HCT116 (cell line): ENCODE measurements at regions not wholly inside any gene's neighbourhood (a gene's known extent, or its start where the extent isn't known, plus 50 kb on each side); places are given as distances from the start of the nearest gene placed in this dataset.

Experiments used
- ATAC-seq: fragments of 200-7000 bp; cut with Tn5 transposase; 2 replicates; pipeline ENCODE4 v1.9.1; 2020; ENCODE audit warnings: mild to moderate bottlenecking, moderate library complexity
- BruUV-seq: library from RNA; stranded (reverse); fragments of 400-500 nt; replicated peaks from 2 replicates; lab custom pipeline; 2021; lab: Mats Ljungman, UMichigan
- CTCF ChIA-PET: fragments of 300-600 bp; sonication (Branson Sonifier 250); formaldehyde crosslinking; loops from one replicate; lab custom pipeline; 2021; ENCODE audit warnings: antibody characterized with exemption; lab: Charles Lee
- POLR2A ChIA-PET: fragments of 300-600, 350-600 bp; sonication (Branson Sonifier 250); formaldehyde crosslinking; loops from one replicate; lab custom pipeline; 2021; ENCODE audit warnings: antibody characterized with exemption; lab: Charles Lee
- RAD21 ChIA-PET, 2 experiments: fragments of 300-600 bp; sonication (Branson Sonifier 250); formaldehyde crosslinking; loops; one replicate each; lab custom pipeline; 2023; ENCODE audit warnings: low total read pairs in 2 of 2; ENCODE audit not compliant: uncharacterized antibody in 2 of 2, unreplicated experiment in 2 of 2, low non-redundant PET in 1 of 2; lab: Charles Lee
- DNase-seq: peaks from one replicate; pipeline ENCODE4 v3.0.0-alpha.2; 2010; ENCODE audit warnings: low read depth, low spot score
- H2AFZ ChIP-seq: fragments of 200-600 bp; shearing (Covaris generic), sonication (generic); 2 replicates; pipeline ENCODE4 v1.6.1; 2017; ENCODE audit warnings: low read depth, mixed run types, mixed read lengths, antibody characterized with exemption, low read length; ENCODE audit not compliant: poor library complexity, severe bottlenecking
- H3K27ac ChIP-seq: 2 replicates; pipeline ENCODE4 v1.5.1; 2012; ENCODE audit warnings: low read depth, low read length
- H3K27me3 ChIP-seq: fragments of 200-600 bp; sonication (generic); 2 replicates; pipeline ENCODE4 v1.6.1; 2016; ENCODE audit warnings: mixed run types, low read length, mixed read lengths; ENCODE audit not compliant: insufficient read depth
- H3K36me3 ChIP-seq, 2 experiments: fragments of 200-500 bp in 1 of 2; fragments of 200-600 bp in 1 of 2; sonication (Bioruptor generic) in 1 of 2; sonication (generic) in 1 of 2; 2 replicates each; pipeline versions ENCODE4 v1.5.1 to v1.6.1; 2014 to 2016; ENCODE audit warnings: low read length in 2 of 2, inconsistent platforms in 1 of 2, mixed read lengths in 1 of 2, mixed run types in 1 of 2; ENCODE audit not compliant: insufficient read depth in 2 of 2, control insufficient read depth in 1 of 2
- H3K4me1 ChIP-seq, 2 experiments: fragments of 200-600 bp in 1 of 2; sonication (generic) in 1 of 2; 2 replicates each; pipeline versions ENCODE4 v1.5.1 to v1.6.1; 2012 to 2017; ENCODE audit warnings: low read length in 2 of 2, inconsistent platforms in 1 of 2, mild to moderate bottlenecking in 1 of 2, mixed read lengths in 1 of 2, mixed run types in 1 of 2, moderate library complexity in 1 of 2; ENCODE audit not compliant: insufficient read depth in 2 of 2, control insufficient read depth in 1 of 2
- H3K4me2 ChIP-seq: fragments of 200-600 bp; sonication (generic); 2 replicates; pipeline ENCODE4 v1.6.1; 2017; ENCODE audit warnings: mixed run types, low read length, mixed read lengths
- H3K4me3 ChIP-seq, 2 experiments: fragments of 200-600 bp in 1 of 2; sonication (generic) in 1 of 2; replicated peaks in 1 of 2; 2 replicates each; pipeline ENCODE4 v1.5.1; 2011 to 2016; ENCODE audit warnings: low read length in 2 of 2, control low read depth in 1 of 2, low read depth in 1 of 2, mild to moderate bottlenecking in 1 of 2, mixed read lengths in 1 of 2, mixed run types in 1 of 2
- H3K79me2 ChIP-seq: fragments of 200-600 bp; sonication (generic); 2 replicates; pipeline ENCODE4 v1.6.1; 2017; ENCODE audit warnings: mild to moderate bottlenecking, mixed run types, low read length, moderate library complexity, mixed read lengths; ENCODE audit not compliant: insufficient read depth
- H3K9ac ChIP-seq: fragments of 200-600 bp; sonication (generic); 2 replicates; pipeline ENCODE4 v1.6.1; 2016; ENCODE audit warnings: low read length, mixed read lengths
- H3K9me2 ChIP-seq: fragments of 200-600 bp; sonication (generic), shearing (Covaris generic); 2 replicates; pipeline ENCODE4 v1.6.1; 2017; ENCODE audit warnings: mixed run types, mild to moderate bottlenecking, moderate library complexity; ENCODE audit not compliant: insufficient read depth
- H3K9me3 ChIP-seq, 2 experiments: fragments of 200-500 bp in 1 of 2; fragments of 200-600 bp in 1 of 2; sonication (Bioruptor generic) in 1 of 2; sonication (generic) in 1 of 2; 2 replicates each; pipeline ENCODE4 v1.6.1; 2014 to 2017; ENCODE audit warnings: low read length in 2 of 2, mixed read lengths in 2 of 2, inconsistent platforms in 1 of 2, low read depth in 1 of 2, mild to moderate bottlenecking in 1 of 2, mixed run types in 1 of 2, moderate library complexity in 1 of 2; ENCODE audit not compliant: control insufficient read depth in 1 of 2, insufficient read depth in 1 of 2
- H4K20me1 ChIP-seq: fragments of 200-600 bp; sonication (generic), shearing (Covaris generic); 2 replicates; pipeline ENCODE4 v1.6.1; 2017; ENCODE audit warnings: mixed run types, mild to moderate bottlenecking, moderate library complexity; ENCODE audit not compliant: insufficient read depth
- EZH2 ChIP-seq: fragments of 200-600 bp; sonication (generic); IDR thresholded peaks from 2 replicates; pipeline ENCODE4 v1.6.1; 2017; ENCODE audit warnings: antibody characterized with exemption, mixed run types
- EZH2phosphoT487 ChIP-seq: fragments of 200-600 bp; IDR thresholded peaks from 2 replicates; pipeline ENCODE4 v1.6.1; 2018; ENCODE audit warnings: antibody characterized with exemption, borderline replicate concordance
- POLR2AphosphoS5 ChIP-seq: IDR thresholded peaks from 2 replicates; pipeline ENCODE4 v1.6.1; 2011; ENCODE audit warnings: mild to moderate bottlenecking, low read depth, low read length, moderate library complexity
- REST ChIP-seq: IDR thresholded peaks from 2 replicates; pipeline ENCODE4 v1.6.1; 2012; ENCODE audit warnings: low read depth
- TCF7L2 ChIP-seq: IDR thresholded peaks from 2 replicates; pipeline ENCODE4 v1.7.0; 2011; ENCODE audit warnings: borderline replicate concordance, inconsistent platforms; ENCODE audit not compliant: insufficient read depth, insufficient read length; ENCODE audit errors: extremely low read depth
- ZFX ChIP-seq: fragments of 450-650 bp; IDR thresholded peaks from 2 replicates; pipeline ENCODE4 v1.6.1; 2017
- intact Hi-C: fragments of 100-400 bp; cut with micrococcal nuclease; formaldehyde crosslinking; loops from 2 replicates; pipeline ENCODE4 v1.10.0; 2022
- TF ChIP-seq, protein P1 (sequence below), 3 experiments: fragments of 200-600 bp in 1 of 3; sonication (generic) in 1 of 3; IDR thresholded peaks in 2 of 3; conservative IDR thresholded peaks in 1 of 3; 2 replicates each; pipeline ENCODE4 v1.5.1; 2012 to 2017; ENCODE audit warnings: low read depth in 2 of 3, low read length in 2 of 3, antibody characterized with exemption in 1 of 3, borderline replicate concordance in 1 of 3, control low read depth in 1 of 3, mild to moderate bottlenecking in 1 of 3, mixed read lengths in 1 of 3, mixed run types in 1 of 3, moderate library complexity in 1 of 3; ENCODE audit not compliant: insufficient read depth in 1 of 3

DNA sequence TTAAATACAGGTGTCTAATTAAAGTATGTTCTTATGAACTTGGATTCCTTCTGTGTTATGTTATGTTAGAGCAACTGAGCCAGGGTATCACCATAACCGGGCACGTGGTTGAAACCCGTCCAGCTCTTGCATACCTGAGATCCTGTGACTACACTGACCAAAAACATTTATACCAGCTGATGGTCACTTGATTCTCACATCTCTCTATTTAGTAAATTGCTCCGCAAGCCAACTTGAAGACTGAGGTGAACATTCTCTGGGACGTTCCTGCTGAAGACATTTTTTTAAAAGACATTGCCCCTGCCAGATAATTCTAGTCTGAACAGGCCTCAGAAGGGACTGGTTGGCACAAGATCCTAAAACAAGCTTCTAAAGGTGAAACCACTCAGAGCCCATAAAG lies 550.0 kb upstream of the DIPK2B start:
- DNase-seq (no peak), ATAC-seq (no peak)
- TF ChIP-seq POLR2AphosphoS5 (0 out of 2 replicates have a peak, but pooled peaks have one; percentile 39), REST (no peak)
- peaks cover 78 to 95% of the 10 kb centered on the region in 2 experiments for H3K4me1 ChIP-seq
- RAD21 ChIA-PET = no interaction called here
- H3K4me2 ChIP-seq = peak overlapping the region; percentile 45; the same call in 1 of the 2 replicates
- POLR2A ChIA-PET = interaction anchor here (0.7 kb wide), 1 partner anchor 20 kb away, joined by 3 read pairs; no protein-coding TSS in a partner anchor
- no peaks in the 10 kb centered on the region for H3K27me3 ChIP-seq
- H3K9me3 ChIP-seq = no peaks in the 10 kb centered on the region
- peak overlapping the region; percentile 94 for H3K27ac ChIP-seq
- CTCF ChIA-PET = no interaction called here
- H3K79me2 ChIP-seq = peaks cover 94% of the 10 kb centered on the region
- peak overlapping the region; percentile 52 for H3K9ac ChIP-seq
- intact Hi-C loops = no loop called here
- BruUV-seq = no TSS peak
- no peak overlapping the region for H3K4me3 ChIP-seq
- H4K20me1 ChIP-seq = no peaks in the 10 kb centered on the region; the same call in 1 of the 2 replicates
- peaks cover 3 to 32% of the 10 kb centered on the region in 2 experiments; a peak in 3 of 4 replicates for H3K36me3 ChIP-seq
- no peaks in the 10 kb centered on the region for H3K9me2 ChIP-seq
- H2AFZ ChIP-seq = no peak overlapping the region

DNA sequence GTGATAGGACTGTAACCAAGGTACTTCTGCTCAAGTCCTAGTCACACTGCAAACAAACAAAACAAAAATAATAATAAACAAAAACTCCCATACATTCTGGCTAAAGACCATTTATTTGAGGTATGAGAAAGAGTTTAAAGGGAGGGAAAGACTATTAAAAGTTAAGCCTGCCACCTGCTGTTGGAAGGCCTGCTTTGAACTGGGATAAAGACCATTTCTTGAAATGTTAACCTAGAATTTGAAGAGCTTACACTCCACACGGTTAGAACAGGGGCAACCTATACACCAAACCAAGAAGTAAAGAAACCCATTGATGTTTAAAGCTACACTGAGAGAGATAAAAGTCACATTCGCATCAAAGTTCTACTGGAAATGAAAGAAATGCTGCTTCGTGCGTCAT lies 548.7 kb upstream of the DIPK2B start:
- H3K4me2 ChIP-seq = peak overlapping the region; percentile 28
- ChIA-PET RAD21 (no interaction called here), CTCF (interaction anchor here (1.0 kb wide), 1 partner anchor 234 kb away, joined by 3 read pairs; no protein-coding TSS in a partner anchor), POLR2A (no interaction called here)
- ATAC-seq = no peak; the same call in 1 of the 2 replicates
- no peak for DNase-seq
- H3K9ac ChIP-seq = peak overlapping the region; percentile 52
- H3K36me3 ChIP-seq = peaks cover 3 to 32% of the 10 kb centered on the region in 2 experiments; a peak in 3 of 4 replicates
- no TSS peak for BruUV-seq
- intact Hi-C loops = no loop called here
- no peaks in the 10 kb centered on the region for H3K27me3 ChIP-seq
- H3K9me2 ChIP-seq = no peaks in the 10 kb centered on the region
- peaks cover 83% of the 10 kb centered on the region for H3K79me2 ChIP-seq
- H3K27ac ChIP-seq = peak overlapping the region; percentile 94
- no peaks in the 10 kb centered on the region for H3K9me3 ChIP-seq
- H4K20me1 ChIP-seq = no peaks in the 10 kb centered on the region; the same call in 1 of the 2 replicates
- no peak overlapping the region for H3K4me3 ChIP-seq
- peaks cover 72 to 99% of the 10 kb centered on the region in 2 experiments for H3K4me1 ChIP-seq
- H2AFZ ChIP-seq = no peak overlapping the region
- TF ChIP-seq, protein P1, sequence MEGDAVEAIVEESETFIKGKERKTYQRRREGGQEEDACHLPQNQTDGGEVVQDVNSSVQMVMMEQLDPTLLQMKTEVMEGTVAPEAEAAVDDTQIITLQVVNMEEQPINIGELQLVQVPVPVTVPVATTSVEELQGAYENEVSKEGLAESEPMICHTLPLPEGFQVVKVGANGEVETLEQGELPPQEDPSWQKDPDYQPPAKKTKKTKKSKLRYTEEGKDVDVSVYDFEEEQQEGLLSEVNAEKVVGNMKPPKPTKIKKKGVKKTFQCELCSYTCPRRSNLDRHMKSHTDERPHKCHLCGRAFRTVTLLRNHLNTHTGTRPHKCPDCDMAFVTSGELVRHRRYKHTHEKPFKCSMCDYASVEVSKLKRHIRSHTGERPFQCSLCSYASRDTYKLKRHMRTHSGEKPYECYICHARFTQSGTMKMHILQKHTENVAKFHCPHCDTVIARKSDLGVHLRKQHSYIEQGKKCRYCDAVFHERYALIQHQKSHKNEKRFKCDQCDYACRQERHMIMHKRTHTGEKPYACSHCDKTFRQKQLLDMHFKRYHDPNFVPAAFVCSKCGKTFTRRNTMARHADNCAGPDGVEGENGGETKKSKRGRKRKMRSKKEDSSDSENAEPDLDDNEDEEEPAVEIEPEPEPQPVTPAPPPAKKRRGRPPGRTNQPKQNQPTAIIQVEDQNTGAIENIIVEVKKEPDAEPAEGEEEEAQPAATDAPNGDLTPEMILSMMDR (IDR thresholded peaks at IDR 0.05 in 2 of 3, conservative IDR thresholded peaks at IDR 0.05 in 1 of 3; ENCODE audit: borderline replicate concordance in 1 of 3, insufficient read depth in 1 of 3, low read depth in 2 of 3, low read length in 2 of 3) = peak in 1 of 3 experiments; percentile 14; a peak in 1 of 6 replicates
- TF ChIP-seq TCF7L2 = no peak
- TF ChIP-seq EZH2phosphoT487 = no peak
- TF ChIP-seq EZH2 = no peak
- TF ChIP-seq ZFX = no peak
